GM19043 (cell line): ENCODE measurements at regions not wholly inside any gene's neighbourhood (a gene's known extent, or its start where the extent isn't known, plus 50 kb on each side); places are given as distances from the start of the nearest gene placed in this dataset.

Experiments
- ATAC-seq: cut with Tn5 transposase; IDR thresholded peaks from one replicate; pipeline ENCODE4 v1.9.1; 2021; ENCODE audit warnings: low read depth; ENCODE audit not compliant: unreplicated experiment

DNA sequence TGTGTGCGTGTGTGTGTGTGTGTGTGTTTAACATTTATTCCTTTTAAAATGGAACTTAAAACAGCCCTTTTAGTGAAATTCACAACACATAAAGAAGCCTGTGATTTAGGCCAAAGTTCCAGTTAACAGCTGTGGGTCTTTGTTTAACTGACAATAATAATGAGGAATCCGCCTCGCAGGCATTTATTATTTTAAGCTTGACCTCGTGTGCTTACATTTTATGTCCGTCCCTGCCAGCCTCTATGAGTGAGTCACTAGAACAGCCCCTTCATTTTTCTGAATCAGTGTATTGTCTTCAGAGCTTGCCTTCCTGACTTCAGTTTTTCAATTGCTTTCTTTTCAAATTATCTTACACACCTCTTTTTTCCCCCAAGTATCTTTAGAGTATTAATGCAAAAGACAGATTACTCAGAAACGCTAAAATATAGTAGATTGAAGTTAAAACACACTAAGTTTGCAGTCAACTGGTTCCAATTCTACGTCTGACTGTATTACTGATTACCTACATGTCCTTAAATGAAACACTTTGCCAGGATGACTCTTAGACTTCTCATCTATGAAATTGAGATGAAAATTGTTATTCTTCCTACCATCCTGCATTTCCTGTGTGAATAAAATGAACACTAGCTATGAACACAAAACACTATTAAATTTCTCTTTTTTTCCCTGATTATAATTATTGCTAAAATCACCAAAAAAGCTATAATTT is 319.6 kb upstream of the HS3ST1 start:
- no peak for ATAC-seq

DNA sequence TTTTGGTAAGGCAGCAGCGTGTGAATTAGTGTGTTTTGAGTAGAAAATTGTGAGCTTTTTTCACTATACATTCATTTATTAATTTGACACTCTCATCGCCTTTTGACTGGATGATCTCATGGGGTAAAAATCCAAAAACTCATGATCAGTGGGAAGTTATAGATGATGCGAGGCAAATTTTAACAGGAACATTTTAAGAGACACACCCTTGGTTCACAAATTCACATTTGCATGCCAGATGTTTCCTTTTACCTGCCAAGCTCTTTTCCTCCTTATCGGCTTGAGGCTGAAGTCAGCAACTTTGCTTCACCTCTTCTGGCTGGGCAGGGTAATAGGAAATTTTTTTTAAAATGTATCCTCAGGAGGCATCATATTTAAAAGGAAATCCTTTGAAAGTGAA is 318.0 kb upstream of the HS3ST1 start:
- no peak for ATAC-seq

DNA sequence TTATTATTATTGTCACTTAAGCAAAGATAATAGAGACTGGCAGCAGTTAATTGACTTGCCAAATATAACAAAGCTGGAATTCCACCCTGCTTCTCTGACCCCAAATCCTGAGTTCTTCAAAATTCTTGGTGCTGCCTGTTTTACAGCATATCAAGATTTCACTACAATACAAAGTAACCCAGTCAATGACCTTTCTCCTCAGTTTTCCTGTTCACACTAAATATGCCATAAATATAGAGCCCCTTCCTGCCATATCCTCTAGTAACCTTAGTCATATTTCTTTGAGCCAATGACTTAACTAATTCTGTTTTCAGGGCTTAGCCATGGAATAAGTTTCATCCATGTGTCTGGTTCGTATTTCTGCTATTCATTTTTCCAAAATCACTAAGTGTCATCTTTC is 315.3 kb upstream of the HS3ST1 start:
- ATAC-seq, result no peak

DNA sequence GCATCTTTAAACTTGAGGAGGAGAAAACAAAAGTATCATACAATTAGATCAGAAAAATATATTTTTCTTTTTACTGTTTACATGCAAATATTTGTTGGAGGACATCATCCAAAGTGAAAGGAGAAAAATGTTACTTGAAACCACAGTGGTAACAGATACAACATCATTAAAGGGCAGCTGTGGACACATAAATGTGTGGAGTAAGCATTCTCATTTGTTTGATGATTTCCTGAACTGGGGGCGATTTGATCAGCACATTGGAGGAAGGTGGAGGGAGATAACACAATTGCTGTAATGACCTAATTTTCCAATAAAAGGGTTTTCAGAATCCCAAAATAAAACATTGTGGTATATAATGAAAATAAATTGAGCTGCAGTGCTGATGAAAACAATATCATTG is 314.5 kb upstream of the HS3ST1 start:
- no peak for ATAC-seq

DNA sequence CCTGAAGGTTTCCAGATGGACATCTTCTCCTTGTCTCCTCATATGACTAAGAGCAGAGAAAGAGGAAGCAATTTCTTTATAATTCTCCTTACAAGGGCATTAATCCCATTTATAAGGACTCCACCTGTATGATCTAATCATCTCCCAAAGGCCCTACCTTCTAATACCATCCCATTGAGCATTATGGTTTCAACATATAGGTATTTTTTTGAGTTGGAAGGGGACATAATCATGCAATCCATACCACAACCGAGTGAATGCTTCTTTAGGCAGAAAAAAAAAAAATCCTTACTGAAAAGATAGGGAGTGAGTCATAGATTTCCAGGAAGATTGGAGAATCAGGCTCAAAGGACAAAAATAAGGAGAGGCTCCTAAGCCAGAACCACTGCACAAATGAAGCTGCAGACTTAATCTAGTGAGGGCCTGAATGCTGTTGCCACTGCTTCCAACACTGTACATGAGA is 312.5 kb upstream of the HS3ST1 start:
- no peak for ATAC-seq

DNA sequence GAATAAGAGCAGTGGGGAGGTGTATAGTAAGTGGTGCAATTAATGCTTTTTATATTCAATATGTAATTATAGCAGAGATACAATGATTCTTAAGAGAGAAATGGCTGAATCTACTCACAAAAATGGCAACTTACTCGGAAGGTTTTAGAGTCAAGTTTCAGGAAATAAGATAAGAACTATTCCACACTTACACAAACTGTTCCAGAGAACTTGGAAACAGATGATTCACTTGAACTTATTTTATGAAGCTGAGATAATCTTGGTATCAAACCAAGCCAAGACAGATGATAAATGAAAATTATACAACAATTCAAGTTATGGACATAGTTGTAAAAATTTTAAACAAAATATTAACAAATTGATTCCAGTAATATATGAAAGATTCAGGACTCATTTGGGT is 311.3 kb upstream of the HS3ST1 start:
- no peak for ATAC-seq

DNA sequence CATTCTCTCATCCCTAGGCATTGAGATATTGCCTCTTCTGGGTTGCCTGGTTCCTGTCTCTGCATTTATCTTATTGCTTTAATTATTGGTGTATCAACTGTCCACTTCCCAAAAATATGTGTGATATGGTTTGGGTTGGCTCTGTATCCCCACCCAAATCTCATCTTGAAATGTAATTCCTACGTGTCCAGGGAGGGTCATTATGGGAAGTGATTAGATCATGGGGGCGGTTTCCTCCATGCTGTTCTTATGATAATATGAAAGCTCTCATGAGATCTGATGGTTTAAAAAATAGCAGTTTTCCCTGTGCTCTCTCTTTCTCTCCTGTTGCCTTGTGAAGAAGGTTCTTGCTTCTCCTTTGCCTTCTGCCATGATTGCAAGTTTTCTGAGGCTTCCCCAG is 308.3 kb upstream of the HS3ST1 start:
- ATAC-seq, result no peak

DNA sequence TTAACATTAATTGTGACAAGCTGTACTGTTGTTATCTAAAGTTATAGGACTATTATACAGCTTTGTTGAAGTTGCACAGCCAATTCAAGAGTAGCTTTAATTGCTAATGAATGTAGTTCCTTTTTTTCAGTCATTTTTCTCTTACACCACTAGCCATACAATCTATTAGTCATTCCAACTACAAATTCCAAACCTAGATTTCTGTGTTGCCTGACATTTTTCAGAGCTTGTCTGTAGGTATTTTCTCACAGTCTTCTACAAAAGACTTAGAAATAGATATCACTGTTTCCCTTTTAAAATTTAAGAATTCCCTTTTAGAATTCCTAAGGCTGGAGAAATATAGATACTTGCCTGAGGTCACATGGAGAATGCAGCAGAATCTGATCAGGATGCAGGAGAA is 307.0 kb upstream of the HS3ST1 start:
- ATAC-seq, result no peak

DNA sequence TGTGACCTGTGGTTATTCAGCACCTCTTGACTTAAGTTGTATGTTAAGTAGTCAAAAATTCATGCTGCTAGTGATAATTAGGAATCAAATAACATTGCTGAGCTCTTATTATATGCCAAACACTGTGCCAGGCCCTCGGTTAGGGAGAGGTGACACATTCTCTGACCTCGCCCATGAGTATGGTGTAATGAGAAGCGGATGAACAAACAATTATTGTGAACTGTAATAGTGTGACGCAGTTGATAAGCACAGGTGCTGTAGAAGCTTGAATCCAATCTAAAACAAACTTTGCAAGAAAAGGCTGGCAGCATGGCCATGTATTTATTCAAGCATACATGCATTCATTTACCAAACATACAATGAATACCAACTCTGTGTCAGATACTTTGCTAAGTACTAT is 303.5 kb upstream of the HS3ST1 start:
- ATAC-seq, result no peak

DNA sequence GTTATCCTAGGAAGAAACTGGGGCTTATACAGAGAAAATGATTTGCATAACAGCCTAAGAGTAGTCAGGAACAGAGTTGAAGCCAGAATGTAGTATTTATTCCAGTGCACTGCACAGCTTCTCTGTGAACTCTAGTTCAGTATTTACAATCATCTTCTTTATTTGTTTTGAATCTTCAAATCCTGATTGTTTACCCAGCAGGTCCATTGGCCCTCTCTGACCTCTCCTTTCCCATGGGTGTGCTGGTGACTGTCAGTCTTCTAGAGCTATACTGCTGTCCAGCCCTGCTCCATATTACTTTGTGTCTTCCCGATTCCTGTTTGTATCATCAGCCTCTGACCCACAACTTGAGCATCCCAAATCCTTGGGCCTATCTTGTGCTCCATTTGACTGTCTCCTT is 301.9 kb upstream of the HS3ST1 start:
- no peak for ATAC-seq

DNA sequence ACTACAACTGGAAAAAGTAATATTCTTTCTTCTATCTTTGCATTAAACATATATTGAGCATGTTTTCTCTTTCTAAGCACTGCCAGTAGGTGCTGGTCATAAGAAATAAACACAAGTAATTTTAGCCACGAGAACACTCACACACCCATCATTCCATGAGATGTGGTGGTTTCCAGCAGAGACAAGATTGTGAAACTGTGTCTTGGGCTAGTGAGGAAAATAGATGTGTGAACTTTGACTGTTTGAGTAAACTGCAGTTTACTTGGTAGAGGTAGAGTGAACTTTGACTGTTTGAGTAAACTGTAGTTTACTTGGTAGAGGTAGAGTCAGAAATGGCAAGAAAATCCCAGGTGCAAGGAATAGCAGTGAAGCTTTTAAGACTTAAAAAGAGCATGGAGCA is 300.9 kb upstream of the HS3ST1 start:
- ATAC-seq, result no peak

DNA sequence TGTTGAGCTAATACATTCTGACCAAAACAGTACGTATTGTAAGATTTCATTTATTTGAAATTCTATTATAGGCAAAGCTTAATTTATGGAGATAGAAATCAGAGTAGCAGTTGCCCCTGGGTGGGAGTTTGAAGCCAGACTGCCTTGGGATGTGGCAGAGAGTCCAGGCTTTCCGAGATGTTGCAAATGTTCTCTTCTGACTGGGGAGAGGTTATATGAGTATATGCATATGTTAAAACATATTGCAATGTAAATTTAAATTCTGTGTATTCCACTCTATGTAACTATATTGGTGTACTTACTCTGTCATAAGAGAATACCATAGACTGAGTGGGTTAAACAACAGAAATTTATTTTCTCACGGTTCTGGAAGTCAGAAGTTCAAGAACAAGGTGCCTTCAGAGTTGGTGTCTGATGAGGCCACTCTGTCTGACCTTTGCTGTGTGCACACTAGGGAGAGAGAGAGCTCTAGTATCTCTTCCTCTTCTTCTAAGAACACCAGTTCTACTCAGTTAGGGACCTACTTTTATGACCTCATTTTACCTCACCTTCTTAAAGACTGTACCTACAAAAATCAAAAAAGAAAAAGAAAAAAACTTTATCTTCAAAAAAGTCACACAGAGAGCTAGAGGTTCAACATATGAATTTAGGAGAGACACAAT is 299.3 kb upstream of the HS3ST1 start:
- ATAC-seq, result no peak

DNA sequence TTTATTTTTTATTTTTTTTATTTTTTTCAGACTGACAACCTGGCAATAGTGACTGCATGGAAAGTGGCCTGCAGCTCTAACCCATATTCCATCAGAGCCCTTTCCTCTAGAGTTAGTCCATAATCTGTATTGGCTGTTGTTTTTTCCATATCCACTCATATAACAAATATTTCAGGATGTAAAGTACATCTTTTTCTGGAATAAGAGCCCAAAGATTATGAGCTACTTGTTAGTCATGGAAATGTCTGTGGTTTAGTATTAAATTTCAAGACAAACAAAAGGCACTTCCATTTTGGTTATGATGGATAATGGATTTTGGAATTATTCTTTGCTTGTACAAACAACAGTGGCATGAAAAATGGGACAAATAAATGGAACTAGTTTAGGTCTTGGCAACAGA is 296.0 kb upstream of the HS3ST1 start:
- no peak for ATAC-seq

DNA sequence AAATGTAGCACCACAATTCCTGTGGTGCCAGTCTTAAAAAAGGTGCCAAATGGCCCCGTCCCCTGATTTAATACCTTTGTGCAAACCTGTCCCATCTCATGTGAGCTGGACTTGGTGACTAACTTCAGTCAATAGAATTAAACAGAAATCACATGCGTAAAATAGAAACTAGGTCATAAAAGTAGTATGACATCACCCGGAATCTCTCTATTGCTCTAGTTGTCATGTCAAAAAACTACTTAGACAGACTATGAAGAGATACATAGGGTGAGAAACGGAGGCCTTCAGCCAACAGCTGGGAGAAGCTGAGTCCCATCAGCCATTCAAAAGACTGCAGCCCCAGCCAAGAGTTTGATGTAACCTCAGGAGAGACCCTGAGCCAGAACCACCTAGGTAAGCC is 293.5 kb upstream of the HS3ST1 start:
- no peak for ATAC-seq

DNA sequence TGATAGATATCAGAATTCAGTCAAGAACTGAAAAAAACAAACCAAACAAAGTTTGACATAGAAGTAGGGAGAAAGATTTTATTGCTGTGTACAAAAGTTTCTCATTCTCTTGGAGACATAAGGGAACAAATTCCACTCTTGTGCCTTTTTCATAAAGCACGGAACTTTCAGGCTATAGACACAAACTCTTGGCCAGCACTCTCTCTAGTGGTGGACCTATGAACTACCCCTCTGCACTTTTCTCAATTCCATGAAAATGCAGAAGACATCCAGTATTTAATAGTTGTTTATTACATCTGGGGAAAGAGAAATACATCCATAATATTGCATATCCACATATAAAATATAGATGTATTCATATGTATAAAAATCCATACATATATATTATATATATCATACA is 291.6 kb upstream of the HS3ST1 start:
- no peak for ATAC-seq

DNA sequence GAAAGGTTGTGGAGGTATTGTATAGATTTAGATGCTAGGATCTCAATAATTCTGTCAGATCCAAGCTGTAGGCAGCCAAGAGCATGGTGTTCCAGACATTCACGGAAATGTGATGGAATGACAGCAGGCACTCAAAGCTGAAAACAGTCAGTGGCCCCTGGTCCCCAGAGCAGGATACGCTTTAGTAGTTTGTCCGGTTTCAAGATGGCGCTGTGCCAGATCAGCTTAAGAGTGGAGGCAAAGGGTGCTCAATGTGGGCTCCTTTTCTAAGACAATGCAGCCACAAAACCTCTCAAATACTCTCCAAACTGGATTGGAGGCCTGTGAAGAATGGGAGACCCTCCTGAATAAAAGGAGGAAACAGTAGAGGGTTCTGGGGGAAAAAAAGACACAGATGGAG is 291.2 kb upstream of the HS3ST1 start:
- ATAC-seq, result no peak

DNA sequence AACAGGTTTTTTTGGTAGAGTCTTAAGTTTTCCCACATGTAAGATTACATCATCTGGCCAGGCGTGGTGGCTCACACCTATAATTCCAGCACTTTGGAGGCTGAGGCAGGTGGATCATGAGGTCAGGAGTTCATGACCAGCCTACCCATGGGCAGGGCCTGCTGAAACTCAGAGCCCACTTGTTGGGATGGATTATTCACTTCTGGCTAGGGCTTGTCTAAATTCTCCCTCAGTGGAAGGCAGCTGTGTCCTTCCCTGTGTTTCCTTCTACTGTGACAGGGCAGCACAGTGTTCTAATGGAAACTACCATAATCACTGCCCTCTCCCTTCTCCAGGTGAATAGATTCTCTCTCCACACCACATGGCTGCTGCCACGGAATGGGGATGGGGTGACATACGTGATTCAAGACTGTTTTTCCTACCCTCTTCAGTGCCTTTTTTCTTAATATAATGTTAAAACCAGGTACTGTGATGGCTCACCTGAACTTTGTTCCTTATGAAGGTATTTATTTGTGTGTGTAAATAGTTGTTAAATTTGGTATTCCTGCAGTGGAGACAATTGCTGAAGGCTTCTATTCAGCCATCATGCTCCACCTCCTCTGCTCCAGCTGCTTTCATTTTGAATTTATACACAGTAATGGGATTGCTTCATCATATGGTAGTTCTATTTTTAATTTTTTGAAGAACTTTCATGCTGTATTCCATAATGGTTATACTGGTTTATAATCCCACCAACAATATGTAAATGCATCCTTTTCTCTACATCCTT is 287.2 kb upstream of the HS3ST1 start:
- no peak for ATAC-seq

DNA sequence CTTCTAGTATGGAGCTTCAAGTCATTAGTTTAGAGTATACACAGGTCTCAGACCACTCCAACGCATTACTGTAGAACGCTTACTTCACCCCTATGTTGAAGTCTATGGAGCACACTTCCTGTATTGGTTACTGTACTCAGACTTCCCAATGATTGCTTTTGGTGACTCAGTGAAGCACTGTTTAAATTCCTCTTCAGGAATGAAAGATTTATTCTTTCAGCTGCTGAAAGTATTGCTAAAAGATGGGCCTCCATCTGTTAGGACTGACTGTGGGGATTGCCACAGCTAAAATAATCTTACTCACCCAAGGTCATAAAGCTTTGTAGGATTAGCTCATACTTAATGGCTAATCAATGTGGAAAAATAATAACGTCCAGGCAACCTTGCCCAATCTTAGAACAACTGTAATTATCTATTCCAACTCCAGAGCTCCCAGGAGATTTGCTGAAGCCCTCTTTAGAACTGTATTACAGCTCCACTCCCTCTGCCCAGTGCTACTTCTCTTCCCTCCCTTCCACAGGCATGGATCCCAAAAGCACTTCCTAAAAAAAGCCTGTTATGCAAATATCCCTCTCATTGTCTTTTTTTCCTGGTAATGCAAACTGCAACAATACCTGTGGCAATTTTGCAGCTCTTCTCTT is 281.9 kb upstream of the HS3ST1 start:
- no peak for ATAC-seq

DNA sequence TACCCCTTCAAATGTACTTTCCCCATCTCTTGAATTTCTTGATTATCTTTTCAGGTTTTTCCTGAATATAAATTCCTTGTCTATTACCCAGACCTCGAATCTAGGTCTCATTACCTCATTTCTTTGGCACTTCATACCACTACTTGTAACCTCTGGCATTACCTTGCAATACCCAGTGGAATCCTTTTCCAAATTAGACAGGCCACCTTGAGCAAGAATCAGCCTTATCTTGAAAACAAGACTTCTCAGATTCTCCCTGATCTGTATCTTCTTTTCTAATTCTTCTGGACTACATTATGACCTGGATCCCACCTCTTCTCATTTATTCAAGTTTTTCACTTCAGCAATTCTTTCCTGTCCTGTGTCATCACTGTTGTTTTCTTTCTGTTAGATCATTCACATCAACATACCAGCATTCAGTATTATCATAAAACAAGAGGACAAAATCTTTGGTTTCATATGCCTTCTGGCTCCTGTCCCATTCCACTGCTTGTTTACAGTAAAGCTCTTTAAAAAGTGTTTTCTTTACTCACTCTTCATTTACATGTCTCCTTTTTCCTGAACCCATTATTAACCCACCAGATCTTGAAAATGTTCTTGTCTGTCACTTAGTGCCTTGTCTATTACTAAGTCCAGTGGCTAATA is 275.6 kb upstream of the HS3ST1 start:
- no peak for ATAC-seq

DNA sequence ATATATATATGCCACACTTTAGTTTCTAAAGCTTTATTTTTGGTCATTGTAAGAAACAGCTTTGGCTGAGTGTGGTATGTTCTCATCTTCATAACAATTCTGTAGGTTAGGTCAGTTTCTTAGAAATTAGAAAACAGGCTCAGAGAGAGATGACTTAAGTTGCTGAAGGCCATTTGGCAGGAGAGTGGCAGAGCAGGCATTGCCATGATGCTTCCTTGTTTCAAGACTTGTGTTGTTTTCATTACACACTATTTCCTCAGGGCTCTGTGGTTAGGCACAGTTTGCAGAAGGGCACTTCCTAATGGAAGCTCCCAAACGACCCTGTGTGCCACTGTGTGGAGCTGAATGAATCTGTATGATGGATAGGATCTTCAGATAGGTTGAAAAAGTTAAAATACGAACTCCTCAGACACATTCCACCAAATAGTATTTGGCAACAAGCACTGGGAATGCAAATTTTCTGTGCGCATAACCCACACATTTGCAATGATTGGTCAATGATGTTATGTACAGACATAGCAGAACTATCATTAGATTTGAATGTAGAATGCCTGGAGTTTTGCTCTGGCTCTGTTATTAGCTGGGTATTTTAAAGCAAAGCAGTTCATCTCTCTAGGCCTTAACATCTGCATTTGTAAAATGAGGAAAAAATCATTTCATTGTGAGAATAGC is 274.3 kb upstream of the HS3ST1 start:
- no peak for ATAC-seq
